ENCODE measurements at regions not wholly inside any gene's neighbourhood (a gene's known extent, or its start where the extent isn't known, plus 50 kb on each side); places are given as distances from the start of the nearest gene placed in this dataset.
A peak's percentile ranks its signal among the peaks of the same experiment; 100 is the strongest.
"Not testable (repeated sequence)": the region's sequence is repeated elsewhere in the genome, so short reads cannot be mapped to it uniquely, and the experiment has no call there.

GRCh38 chr9:129459547-129460322, 161.2 kb downstream of the C9orf50 start:
- DNase-seq (ENCODE audit: low read depth in 2 of 3, low spot score in 2 of 3), result peak in 1 of 3 experiments; percentile 51

GRCh38 chr9:129458663-129459546, 162.0 kb downstream of the C9orf50 start:
- DNase-seq (ENCODE audit: low read depth in 2 of 3, low spot score in 2 of 3), result peak in 1 of 3 experiments; percentile 28

GRCh38 chr9:129458155-129458661, 162.7 kb downstream of the C9orf50 start:
- DNase-seq (ENCODE audit: low read depth in 2 of 3, low spot score in 2 of 3), result no peak

- DNase-seq (ENCODE audit: low read depth in 2 of 3, low spot score in 2 of 3), result no peak
These were observed 163.5 kb downstream of the C9orf50 start for GRCh38 chr9:129457325-129457779.

- DNase-seq (ENCODE audit: low read depth in 2 of 3, low spot score in 2 of 3), result no peak
These were observed 164.2 kb downstream of the C9orf50 start for GRCh38 chr9:129456549-129457324.

- DNase-seq (ENCODE audit: low read depth in 2 of 3, low spot score in 2 of 3), result no peak
These were observed 165.5 kb downstream of the C9orf50 start for GRCh38 chr9:129455151-129455995.

- DNase-seq (ENCODE audit: low read depth in 2 of 3, low spot score in 2 of 3), result no peak
These were observed 166.3 kb downstream of the C9orf50 start for GRCh38 chr9:129454467-129455067.

GRCh38 chr9:129453734-129454133, 167.2 kb downstream of the C9orf50 start:
- no peak for DNase-seq (ENCODE audit: low read depth in 2 of 3, low spot score in 2 of 3)

GRCh38 chr9:129451669-129452068, 169.2 kb downstream of the C9orf50 start:
- no peak for DNase-seq (ENCODE audit: low read depth in 2 of 3, low spot score in 2 of 3)

- DNase-seq (ENCODE audit: low read depth in 2 of 3, low spot score in 2 of 3), result no peak
These were observed 169.7 kb downstream of the C9orf50 start for GRCh38 chr9:129451089-129451656.

GRCh38 chr9:129449066-129449465, 171.8 kb downstream of the C9orf50 start:
- DNase-seq (ENCODE audit: low read depth in 2 of 3, low spot score in 2 of 3), result no peak

GRCh38 chr9:129446828-129447550, 173.9 kb downstream of the C9orf50 start:
- no peak for DNase-seq (ENCODE audit: low read depth in 2 of 3, low spot score in 2 of 3)

GRCh38 chr9:129445794-129446306, 175.1 kb downstream of the C9orf50 start:
- no peak for DNase-seq (ENCODE audit: low read depth in 2 of 3, low spot score in 2 of 3)

- DNase-seq (ENCODE audit: low read depth in 2 of 3, low spot score in 2 of 3), result not testable (repeated sequence)
These were observed 177.3 kb downstream of the C9orf50 start for GRCh38 chr9:129443515-129444164.

- no peak for DNase-seq (ENCODE audit: low read depth in 2 of 3, low spot score in 2 of 3)
These were observed 177.9 kb downstream of the C9orf50 start for GRCh38 chr9:129442803-129443511.

- DNase-seq (ENCODE audit: low read depth in 2 of 3, low spot score in 2 of 3), result no peak
These were observed 179.0 kb downstream of the C9orf50 start for GRCh38 chr9:129441852-129442251.

- DNase-seq (ENCODE audit: low read depth in 2 of 3, low spot score in 2 of 3), result no peak
These were observed 180.3 kb downstream of the C9orf50 start for GRCh38 chr9:129440435-129441186.

Measured in activated CD8-positive, alpha-beta memory T cell treated with anti-CD3 and anti-CD28 coated beads for 48 hours (primary cell).